ENCODE measurements at regions not wholly inside any gene's neighbourhood (a gene's known extent, or its start where the extent isn't known, plus 50 kb on each side); places are given as distances from the start of the nearest gene placed in this dataset.

- peaks cover 1 to 2% of the 10 kb centered on the region in 2 experiments for H3K27me3 ChIP-seq (replicated peaks in 1 of 2; ENCODE audit: control insufficient read depth in 2 of 2, insufficient read depth in 2 of 2, low read length in 1 of 2)
- ChIA-PET RAD21 (ENCODE audit: unreplicated experiment) (no interaction called here), CTCF (interaction anchor here (0.6 kb wide), 1 partner anchor 391 kb away, joined by 4 read pairs; no protein-coding TSS in a partner anchor), POLR2A (interaction anchor here (0.5 kb wide), 1 partner anchor 1423 kb away, joined by 3 read pairs; no protein-coding TSS in a partner anchor), SMC1A (ENCODE audit: uncharacterized antibody, unreplicated experiment) (no interaction called here)
- no peak overlapping the region for H3K4me2 ChIP-seq (ENCODE audit: control insufficient read depth, insufficient read depth)
- no peaks in the 10 kb centered on the region for H4K20me1 ChIP-seq (ENCODE audit: control insufficient read depth, insufficient read depth)
- 45% methylated on average over 2 of the region's 2 CpGs for WGBS (ENCODE audit: insufficient coverage, insufficient replicate concordance, low lambda C conversion rate, missing lambda C conversion rate)
- H3K36me3 ChIP-seq (ENCODE audit: control insufficient read depth in 2 of 2, insufficient read depth in 2 of 2, low read length in 1 of 2) = no peaks in the 10 kb centered on the region
- DNase-seq (ENCODE audit: low read depth, low spot score) (no peak), ATAC-seq (no peak), FAIRE-seq (no peak)
- no peak overlapping the region for H3K27ac ChIP-seq (ENCODE audit: control insufficient read depth, insufficient read depth)
- H3K4me3 ChIP-seq = no peak overlapping the region
- in situ Hi-C loops (cut with MboI) (no loop called here), intact Hi-C loops (cut with micrococcal nuclease; ENCODE audit: unreplicated experiment) (no loop called here)
- no peaks in the 10 kb centered on the region for H3K9me3 ChIP-seq (replicated peaks; ENCODE audit: control insufficient read depth, insufficient read depth, low read length)
- no peak overlapping the region for H2AFZ ChIP-seq (ENCODE audit: control insufficient read depth, low read depth, low read length)
- no TSS peak for BruUV-seq (replicated peaks)
- no peaks in the 10 kb centered on the region for H3K79me2 ChIP-seq (ENCODE audit: control insufficient read depth, insufficient read depth, low read length)
- no peak overlapping the region for H3K9ac ChIP-seq (ENCODE audit: control insufficient read depth, insufficient read depth, low read length)
- H3K4me1 ChIP-seq (ENCODE audit: control insufficient read depth, insufficient read depth, low read length) = no peaks in the 10 kb centered on the region
- TF ChIP-seq ZNF384 (IDR thresholded peaks at IDR 0.05; ENCODE audit: borderline replicate concordance, low read depth, low read length) (no peak), MYB (IDR thresholded peaks at IDR 0.05; ENCODE audit: borderline replicate concordance, low read depth, low read length) (no peak), IKZF2 (IDR thresholded peaks at IDR 0.05) (no peak), ATF7 (IDR thresholded peaks at IDR 0.05; ENCODE audit: low read depth) (no peak), IRF5 (IDR thresholded peaks at IDR 0.05; ENCODE audit: borderline replicate concordance) (no peak), PBX3 (IDR thresholded peaks at IDR 0.05; ENCODE audit: insufficient replicate concordance, low read depth, low read length) (no peak), CEBPZ (IDR thresholded peaks at IDR 0.05; ENCODE audit: low read depth, low read length) (no peak), RFX5 (IDR thresholded peaks at IDR 0.05; ENCODE audit: low read depth, low read length) (no peak), USF2 (IDR thresholded peaks at IDR 0.05; ENCODE audit: borderline replicate concordance, low read depth, low read length) (no peak), DPF2 (IDR thresholded peaks at IDR 0.05) (no peak), ZBTB40 (IDR thresholded peaks at IDR 0.05; ENCODE audit: borderline replicate concordance) (no peak), CREM (IDR thresholded peaks at IDR 0.05; ENCODE audit: low read depth) (no peak), KAT2A (conservative IDR thresholded peaks at IDR 0.05; ENCODE audit: control insufficient read depth, low read depth, low read length) (no peak), TARDBP (IDR thresholded peaks at IDR 0.05; ENCODE audit: borderline replicate concordance) (no peak), MAX (IDR thresholded peaks at IDR 0.05; ENCODE audit: low read depth, low read length) (no peak)
Measured at GRCh38 chr1:30328100-30328370, 395.4 kb downstream of the MATN1 start.
